D721Med (cell line): ENCODE measurements at regions not wholly inside any gene's neighbourhood (a gene's known extent, or its start where the extent isn't known, plus 50 kb on each side); places are given as distances from the start of the nearest gene placed in this dataset.

Source experiments
- DNase-seq: peaks from one replicate; pipeline ENCODE4 v3.0.0; 2011; ENCODE audit warnings: low spot score; ENCODE audit not compliant: insufficient read length
- FAIRE-seq: peaks from 2 replicates; lab custom pipeline; 2011; peaks lifted over from hg19 to GRCh38; lab: Jason Lieb, UNC
- CTCF ChIP-seq: IDR thresholded peaks from 2 replicates; pipeline ENCODE4 v1.5.1; 2012; ENCODE audit warnings: mild to moderate bottlenecking, control low read depth; ENCODE audit not compliant: insufficient read depth; ENCODE audit errors: missing control alignments

DNA sequence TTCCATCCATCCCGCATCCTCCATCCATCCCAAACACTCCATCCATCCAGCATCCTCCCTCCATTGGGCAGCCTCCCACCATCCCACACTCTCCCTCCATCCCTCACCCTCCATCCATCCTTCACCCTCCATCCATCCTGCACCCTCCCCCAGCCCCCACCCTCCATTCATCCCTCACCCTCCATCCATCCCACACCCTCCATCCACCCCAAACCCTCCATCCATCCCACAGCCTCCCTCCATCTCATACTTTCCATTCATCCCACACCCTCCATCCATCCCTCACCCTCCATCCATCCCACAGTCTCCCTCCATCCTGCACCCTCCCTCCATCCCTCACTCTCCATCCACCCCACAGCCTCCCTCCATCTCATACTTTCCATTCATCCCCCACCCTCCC is 60.4 kb downstream of the FOXI2 start:
- DNase-seq = no peak
- FAIRE-seq = no peak
- no peak for TF ChIP-seq CTCF

GRCh38 chr10:127798111-127798510 is 61.1 kb downstream of the FOXI2 start:
- FAIRE-seq (no peak), DNase-seq (no peak)
- no peak for TF ChIP-seq CTCF

DNA sequence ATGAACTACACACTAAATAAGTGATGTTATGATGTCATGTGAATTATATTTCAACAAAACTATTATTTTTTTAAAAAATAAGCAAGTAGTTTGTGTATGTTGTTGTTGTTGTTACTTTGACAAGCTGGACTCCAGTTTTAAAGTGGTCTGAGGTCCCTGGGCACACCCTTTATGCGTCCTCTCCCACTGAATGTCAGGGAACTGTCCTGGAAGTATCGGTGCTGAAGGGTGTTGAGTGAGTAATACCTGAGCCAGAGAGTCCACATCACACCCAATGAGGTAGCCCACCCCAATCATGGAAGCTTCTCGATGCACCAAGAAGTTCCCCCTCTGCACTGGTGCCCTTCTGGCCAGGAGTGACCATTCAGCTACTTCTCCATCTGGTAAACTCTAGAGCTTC is 64.3 kb downstream of the FOXI2 start:
- no peak for TF ChIP-seq CTCF
- DNase-seq = no peak
- no peak for FAIRE-seq

DNA sequence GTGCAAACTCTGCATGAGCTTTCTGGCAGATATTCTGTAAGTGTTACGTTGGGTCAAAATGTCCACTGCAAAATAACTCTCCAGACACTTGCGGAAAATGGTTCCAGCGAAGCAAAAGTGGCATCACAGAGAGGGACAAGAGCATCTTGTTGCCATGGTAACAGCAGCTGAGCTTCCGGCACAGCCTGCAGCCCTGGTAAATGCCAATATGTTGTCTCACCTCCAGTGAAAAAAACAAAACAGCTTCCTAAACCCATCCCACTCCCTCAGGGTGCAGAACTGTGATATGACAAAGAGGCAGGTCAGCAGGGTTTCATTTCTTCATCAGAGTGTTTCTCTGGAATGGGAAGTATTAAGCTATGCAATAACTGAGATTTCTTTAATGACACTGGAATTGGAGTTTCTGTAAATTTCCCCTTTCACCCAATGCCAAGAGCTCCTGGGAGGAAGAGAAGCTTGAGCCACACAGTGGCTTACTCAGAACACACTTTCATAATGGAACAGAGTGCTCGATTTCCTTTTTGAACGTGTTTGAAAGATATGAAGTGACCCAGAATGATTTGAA is 65.6 kb downstream of the FOXI2 start:
- FAIRE-seq = no peak
- no peak for DNase-seq
- no peak for TF ChIP-seq CTCF

DNA sequence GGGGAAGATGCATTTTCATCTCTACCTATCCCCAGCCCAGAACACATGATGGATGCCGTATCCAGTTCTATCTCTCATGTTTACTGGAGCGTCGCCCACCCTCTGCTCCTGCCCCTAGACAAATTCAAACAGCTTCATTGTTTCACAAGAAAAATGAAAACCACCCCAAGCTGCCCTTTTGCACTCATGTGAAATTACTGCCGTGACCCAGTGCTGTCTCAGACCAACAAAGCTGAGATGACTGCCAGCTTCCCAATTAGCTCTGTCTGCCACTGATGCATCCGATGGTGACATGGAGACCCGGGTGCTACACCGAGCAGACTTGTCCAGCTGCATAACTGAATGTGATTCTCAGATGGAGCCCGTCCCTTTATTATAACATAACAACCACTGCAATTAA is 67.7 kb downstream of the FOXI2 start:
- no peak for TF ChIP-seq CTCF
- DNase-seq = no peak
- no peak for FAIRE-seq

GRCh38 chr10:127805950-127806349 is 69.0 kb downstream of the FOXI2 start:
- TF ChIP-seq CTCF = no peak
- FAIRE-seq (no peak), DNase-seq (no peak)

DNA sequence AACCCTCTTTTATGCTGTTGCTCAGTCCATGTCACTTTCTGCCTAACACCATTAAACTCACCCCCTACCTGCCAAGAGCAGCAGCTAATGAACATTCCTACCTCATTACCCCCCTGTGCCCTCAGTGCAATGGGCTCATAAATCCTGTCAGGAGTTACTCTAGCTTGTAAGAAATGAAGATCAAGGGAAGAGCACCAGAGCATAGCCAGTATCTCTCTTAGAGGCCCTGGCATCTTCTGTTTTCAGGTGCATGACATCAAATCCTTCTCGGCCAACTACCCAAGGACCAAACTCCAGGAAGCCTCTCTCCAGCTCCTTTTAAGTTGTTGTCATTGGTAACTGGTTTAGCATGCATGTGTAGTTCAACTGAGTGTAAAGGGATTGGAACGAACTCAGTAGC is 75.1 kb downstream of the FOXI2 start:
- FAIRE-seq (no peak), DNase-seq (no peak)
- TF ChIP-seq CTCF = no peak
